ENCODE measurements at regions not wholly inside any gene's neighbourhood (a gene's known extent, or its start where the extent isn't known, plus 50 kb on each side); places are given as distances from the start of the nearest gene placed in this dataset.
"Not testable (repeated sequence)": the region's sequence is repeated elsewhere in the genome, so short reads cannot be mapped to it uniquely, and the experiment has no call there.

- ChIA-PET CTCF (no interaction called here), POLR2A (no interaction called here)
- no peaks in the 10 kb centered on the region for H3K4me1 Mint-ChIP-seq
- H3K27ac Mint-ChIP-seq, result no peak overlapping the region
- DNase-seq (ENCODE audit: low spot score) (no peak), ATAC-seq (no peak)
- TF ChIP-seq ZNF423 (CRISPR knock-in tag; IDR thresholded peaks at IDR 0.05) (no peak), PRRX2 (CRISPR knock-in tag; IDR thresholded peaks at IDR 0.05) (no peak), ZNF121 (CRISPR knock-in tag; IDR thresholded peaks at IDR 0.05) (no peak), JUN (CRISPR knock-in tag; IDR thresholded peaks at IDR 0.05) (no peak), IRF1 (CRISPR knock-in tag; IDR thresholded peaks at IDR 0.05) (no peak)
- H3K4me3 Mint-ChIP-seq, result no peak overlapping the region
- H3K36me3 Mint-ChIP-seq, result no peaks in the 10 kb centered on the region; the same call in 1 of the 2 replicates
- no peaks in the 10 kb centered on the region for H3K27me3 Mint-ChIP-seq (ENCODE audit: low read depth)
- peaks cover 8% of the 10 kb centered on the region for H3K9me3 Mint-ChIP-seq
These were observed 78.2 kb upstream of the ZNF92 start for GRCh38 chr7:65295409-65295808.

GRCh38 chr7:65290340-65290739 is 83.3 kb upstream of the ZNF92 start:
- H3K27me3 Mint-ChIP-seq (ENCODE audit: low read depth); H3K27ac Mint-ChIP-seq; CTCF ChIA-PET; H3K9me3 Mint-ChIP-seq; POLR2A ChIA-PET; H3K4me1 Mint-ChIP-seq; DNase-seq (ENCODE audit: low spot score); H3K4me3 Mint-ChIP-seq; ATAC-seq; H3K36me3 Mint-ChIP-seq: not testable (repeated sequence)

- Mint-ChIP-seq H3K27ac (no peak overlapping the region), H3K4me1 (0 out of 2 replicates have a peak, but pooled peaks cover 2% of the 10 kb centered on the region), H3K9me3 (peaks cover 1% of the 10 kb centered on the region; the same call in 1 of the 2 replicates), H3K4me3 (no peak overlapping the region), H3K36me3 (0 out of 2 replicates have a peak, but pooled peaks cover under 1% of the 10 kb centered on the region), H3K27me3 (ENCODE audit: low read depth) (no peaks in the 10 kb centered on the region)
- ChIA-PET POLR2A (no interaction called here), CTCF (interaction anchor here (0.6 kb wide), 1 partner anchor 17 kb away, joined by 3 read pairs; no protein-coding TSS in a partner anchor)
- TF ChIP-seq MLX (CRISPR knock-in tag; IDR thresholded peaks at IDR 0.05) (no peak), E2F4 (CRISPR knock-in tag; IDR thresholded peaks at IDR 0.05; ENCODE audit: borderline replicate concordance, low read depth) (no peak), PRRX2 (CRISPR knock-in tag; IDR thresholded peaks at IDR 0.05) (no peak), GABPB1 (CRISPR knock-in tag; IDR thresholded peaks at IDR 0.05) (no peak), GRHL2 (CRISPR knock-in tag; IDR thresholded peaks at IDR 0.05; ENCODE audit: insufficient replicate concordance, severe bottlenecking) (no peak), NR3C1 (CRISPR knock-in tag; conservative IDR thresholded peaks at IDR 0.05; ENCODE audit: low read depth) (no peak)
- no peak for DNase-seq (ENCODE audit: low spot score)
- ATAC-seq, result no peak
These were observed 86.6 kb upstream of the ZNF92 start for GRCh38 chr7:65287023-65287422.

- Mint-ChIP-seq H3K9me3 (peaks cover 4% of the 10 kb centered on the region; the same call in 1 of the 2 replicates), H3K27me3 (ENCODE audit: low read depth) (no peaks in the 10 kb centered on the region), H3K4me3 (no peak overlapping the region), H3K27ac (peak overlapping the region; percentile 66), H3K36me3 (0 out of 2 replicates have a peak, but pooled peaks cover 3% of the 10 kb centered on the region), H3K4me1 (peaks cover 6% of the 10 kb centered on the region)
- POLR2A ChIA-PET, result no interaction called here
- ATAC-seq (no peak), DNase-seq (ENCODE audit: low spot score) (no peak)
- TF ChIP-seq CDX4 (CRISPR knock-in tag; IDR thresholded peaks at IDR 0.05; ENCODE audit: borderline replicate concordance) (no peak), ZNF138 (CRISPR knock-in tag; conservative IDR thresholded peaks at IDR 0.05) (no peak), ZNF416 (CRISPR knock-in tag; IDR thresholded peaks at IDR 0.05) (no peak)
- CTCF ChIA-PET, result interaction anchor here (0.6 kb wide), 1 partner anchor 18 kb away, joined by 3 read pairs; no protein-coding TSS in a partner anchor
These were observed 87.5 kb upstream of the ZNF92 start for GRCh38 chr7:65285906-65286864.

GRCh38 chr7:65285241-65285640 is 88.4 kb upstream of the ZNF92 start:
- DNase-seq (ENCODE audit: low spot score); ATAC-seq; POLR2A ChIA-PET; H3K36me3 Mint-ChIP-seq; H3K27me3 Mint-ChIP-seq (ENCODE audit: low read depth); H3K9me3 Mint-ChIP-seq; CTCF ChIA-PET; H3K4me3 Mint-ChIP-seq; H3K4me1 Mint-ChIP-seq: not testable (repeated sequence)
- H3K27ac Mint-ChIP-seq, result peak overlapping the region; percentile 66; the same call in 1 of the 2 replicates

Data from WTC11 (cell line).